ENCODE measurements at regions not wholly inside any gene's neighbourhood (a gene's known extent, or its start where the extent isn't known, plus 50 kb on each side); places are given as distances from the start of the nearest gene placed in this dataset.

DNA sequence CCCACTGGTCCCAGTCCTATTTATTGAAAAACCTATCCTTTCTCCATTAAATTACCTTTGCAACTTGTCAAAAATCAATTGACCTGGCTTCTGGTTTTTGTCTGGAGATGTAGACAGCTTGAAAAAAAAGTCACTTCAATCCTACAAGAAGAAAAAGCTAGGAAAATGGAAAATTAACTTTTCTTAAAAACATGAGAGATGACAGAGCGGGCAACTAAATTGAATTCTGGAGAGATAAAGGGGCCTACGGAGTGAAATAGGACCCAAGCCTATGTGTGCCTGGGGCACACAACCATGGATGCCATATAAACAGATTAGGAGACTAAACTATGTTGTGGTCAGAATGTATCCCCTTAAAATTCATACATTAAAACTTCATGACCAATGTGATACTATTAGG is 363.3 kb upstream of the SLCO3A1 start:
- H3K36me3 ChIP-seq (replicated peaks in 1 of 2; ENCODE audit: insufficient read depth in 1 of 2, low read depth in 2 of 2) = no peaks in the 10 kb centered on the region
- DNase-seq (no peak), ATAC-seq (no peak)
- TF ChIP-seq POLR2A (IDR thresholded peaks at IDR 0.05) = no peak
- TF ChIP-seq, protein P1, sequence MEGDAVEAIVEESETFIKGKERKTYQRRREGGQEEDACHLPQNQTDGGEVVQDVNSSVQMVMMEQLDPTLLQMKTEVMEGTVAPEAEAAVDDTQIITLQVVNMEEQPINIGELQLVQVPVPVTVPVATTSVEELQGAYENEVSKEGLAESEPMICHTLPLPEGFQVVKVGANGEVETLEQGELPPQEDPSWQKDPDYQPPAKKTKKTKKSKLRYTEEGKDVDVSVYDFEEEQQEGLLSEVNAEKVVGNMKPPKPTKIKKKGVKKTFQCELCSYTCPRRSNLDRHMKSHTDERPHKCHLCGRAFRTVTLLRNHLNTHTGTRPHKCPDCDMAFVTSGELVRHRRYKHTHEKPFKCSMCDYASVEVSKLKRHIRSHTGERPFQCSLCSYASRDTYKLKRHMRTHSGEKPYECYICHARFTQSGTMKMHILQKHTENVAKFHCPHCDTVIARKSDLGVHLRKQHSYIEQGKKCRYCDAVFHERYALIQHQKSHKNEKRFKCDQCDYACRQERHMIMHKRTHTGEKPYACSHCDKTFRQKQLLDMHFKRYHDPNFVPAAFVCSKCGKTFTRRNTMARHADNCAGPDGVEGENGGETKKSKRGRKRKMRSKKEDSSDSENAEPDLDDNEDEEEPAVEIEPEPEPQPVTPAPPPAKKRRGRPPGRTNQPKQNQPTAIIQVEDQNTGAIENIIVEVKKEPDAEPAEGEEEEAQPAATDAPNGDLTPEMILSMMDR (IDR thresholded peaks at IDR 0.05) = no peak
- no peak overlapping the region for H3K27ac ChIP-seq
- no peak overlapping the region for H3K4me3 ChIP-seq
- intact Hi-C loops (cut with DNase I) = no loop called here
- H3K4me1 ChIP-seq = no peaks in the 10 kb centered on the region
- H3K27me3 ChIP-seq = no peaks in the 10 kb centered on the region
- H3K9me3 ChIP-seq = no peaks in the 10 kb centered on the region
- 80 to 92% methylated on average over 2 of the region's 2 CpGs for WGBS, 2 donors

DNA sequence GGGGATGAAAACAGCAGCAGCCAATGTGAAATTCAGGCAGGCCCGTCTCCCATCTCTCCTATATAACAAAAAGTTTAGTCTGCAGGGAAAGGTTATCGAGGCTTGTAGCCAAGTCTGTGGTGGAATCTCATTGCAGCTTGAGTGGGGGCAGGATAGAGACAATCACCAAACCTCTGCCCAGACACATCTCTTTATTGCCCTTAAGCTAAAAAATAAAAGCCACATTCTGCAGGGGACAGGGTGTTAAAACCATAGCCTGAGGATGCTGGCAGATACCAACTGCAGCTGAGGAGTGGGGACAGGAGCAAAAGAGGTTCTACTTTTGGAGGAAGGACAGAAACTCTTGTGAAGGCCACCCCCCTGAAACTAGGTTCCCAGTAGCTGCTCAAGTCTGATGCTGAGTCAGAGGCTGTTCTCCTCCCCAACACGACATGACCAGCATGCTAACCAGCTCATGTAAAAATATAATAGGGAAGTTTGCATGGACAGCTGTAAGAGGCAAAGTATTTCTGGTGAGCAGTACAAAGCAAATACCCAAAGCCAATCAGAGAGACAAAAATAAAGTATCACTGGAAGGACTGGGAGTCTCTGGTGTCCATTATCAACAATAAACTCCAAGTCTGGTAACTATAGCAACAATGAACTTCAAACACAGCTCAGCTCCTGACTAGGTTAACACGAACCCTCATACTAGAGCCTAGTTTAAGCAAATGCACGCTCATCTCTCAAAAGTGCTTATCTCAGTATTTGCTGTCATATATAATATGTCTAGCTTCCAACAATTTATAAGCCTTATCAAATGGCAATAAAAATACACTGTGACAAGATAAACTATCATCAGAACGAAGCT is 362.2 kb upstream of the SLCO3A1 start:
- no peaks in the 10 kb centered on the region for H3K9me3 ChIP-seq
- no peaks in the 10 kb centered on the region for H3K27me3 ChIP-seq
- no peak overlapping the region for H3K4me3 ChIP-seq
- no peak for DNase-seq
- 58% methylated on average over 6 of the region's 6 CpGs for WGBS, 2 donors
- H3K27ac ChIP-seq = no peak overlapping the region
- H3K36me3 ChIP-seq (replicated peaks in 1 of 2; ENCODE audit: insufficient read depth in 1 of 2, low read depth in 2 of 2) = no peaks in the 10 kb centered on the region
- intact Hi-C loops (cut with DNase I) = no loop called here
- no peaks in the 10 kb centered on the region for H3K4me1 ChIP-seq
- ATAC-seq = no peak
- TF ChIP-seq, protein P1 (IDR thresholded peaks at IDR 0.05) = no peak
- TF ChIP-seq POLR2A (IDR thresholded peaks at IDR 0.05) = no peak

DNA sequence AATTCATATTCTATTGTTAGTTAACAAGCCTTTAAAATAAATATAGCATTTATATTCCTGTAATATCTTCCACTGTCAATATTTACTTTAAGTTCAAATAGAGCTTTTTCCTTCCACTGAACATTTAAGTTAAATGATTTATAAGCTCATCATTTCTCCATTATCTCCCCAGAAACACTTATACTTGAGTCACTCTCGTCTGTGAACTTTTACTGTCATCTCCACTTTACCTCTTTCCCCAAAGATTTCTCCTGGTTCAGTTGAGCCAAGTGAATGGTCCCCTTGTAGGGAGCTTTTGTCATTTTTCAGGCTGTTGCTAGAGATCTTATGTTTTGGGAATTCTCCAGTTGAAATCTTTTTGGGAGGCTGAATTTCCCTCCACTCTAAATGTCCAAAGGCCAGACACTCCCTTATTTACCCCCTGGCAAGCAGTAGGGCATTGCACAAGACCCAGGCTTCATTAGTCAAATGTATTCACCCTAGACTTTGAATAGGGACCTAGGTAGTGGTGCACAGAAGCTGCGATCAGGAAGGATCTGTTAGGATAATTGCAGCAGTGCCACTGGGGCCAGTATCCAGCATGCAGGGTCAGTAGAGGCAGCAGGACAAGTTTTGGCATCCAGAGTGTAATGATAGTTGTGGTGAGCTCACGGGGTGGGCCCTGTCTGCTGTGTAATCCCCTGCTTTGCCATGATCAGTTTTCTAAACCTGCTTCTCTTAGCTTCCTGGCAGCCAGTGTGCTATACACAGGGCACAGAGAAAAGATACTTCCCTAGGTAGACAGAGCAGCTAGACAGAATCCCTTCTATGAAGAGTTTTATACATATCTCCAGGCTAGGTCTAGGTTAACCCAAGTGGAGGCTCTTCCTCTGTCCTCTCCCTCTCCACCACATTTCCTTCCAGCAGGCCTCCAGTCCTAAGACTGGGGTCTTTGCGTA is 356.5 kb upstream of the SLCO3A1 start:
- H3K9me3 ChIP-seq = no peaks in the 10 kb centered on the region
- DNase-seq (peak in 2 of 4 donors; percentile 15 to 27), ATAC-seq (no peak)
- H3K36me3 ChIP-seq (replicated peaks in 1 of 2; ENCODE audit: insufficient read depth in 1 of 2, low read depth in 2 of 2) = no peaks in the 10 kb centered on the region
- no peak overlapping the region for H3K4me3 ChIP-seq
- no peaks in the 10 kb centered on the region for H3K4me1 ChIP-seq
- no peak overlapping the region for H3K27ac ChIP-seq
- 68 to 84% methylated on average over 4 of the region's 4 CpGs for WGBS, 2 donors
- TF ChIP-seq, protein P1 (IDR thresholded peaks at IDR 0.05) = no peak
- no peak for TF ChIP-seq POLR2A (IDR thresholded peaks at IDR 0.05)
- intact Hi-C loops (cut with DNase I) = no loop called here
- H3K27me3 ChIP-seq = no peaks in the 10 kb centered on the region

DNA sequence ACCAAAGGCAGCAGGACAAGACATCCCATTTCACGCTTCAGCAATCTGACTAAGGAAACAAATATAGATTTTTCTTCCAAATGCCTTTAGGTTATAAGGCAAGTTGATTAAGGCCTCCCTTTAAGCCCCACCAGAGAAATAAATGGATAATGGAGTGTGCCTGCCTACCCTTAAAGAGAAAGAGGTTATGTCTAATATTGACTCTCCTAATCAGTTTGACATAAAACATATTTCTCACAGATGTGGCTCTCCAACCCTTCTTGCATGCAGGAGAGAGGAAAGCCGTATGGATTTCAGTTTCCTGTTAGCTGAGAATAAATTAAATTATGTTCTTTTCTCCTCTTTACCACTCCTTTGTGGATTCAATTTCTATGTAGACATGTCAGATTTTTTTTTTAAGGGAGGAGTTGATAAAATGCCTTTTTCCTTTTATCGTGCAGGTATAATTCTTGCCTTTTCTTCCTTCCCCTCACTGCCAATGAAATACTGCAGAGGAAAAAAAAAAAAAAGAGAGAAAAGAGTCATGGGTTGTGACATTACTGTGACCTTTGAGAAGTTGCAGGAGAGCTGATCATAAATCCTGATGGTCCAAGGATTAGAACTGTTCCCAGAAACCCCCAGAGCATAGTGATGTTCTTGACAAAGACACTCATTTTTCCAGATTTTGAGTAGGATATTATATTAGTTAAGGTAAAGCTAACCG is 355.3 kb upstream of the SLCO3A1 start:
- H3K27me3 ChIP-seq = no peaks in the 10 kb centered on the region
- H3K9me3 ChIP-seq = no peaks in the 10 kb centered on the region
- WGBS, 2 donors = 68 to 77% methylated on average over 4 of the region's 4 CpGs
- no peaks in the 10 kb centered on the region for H3K4me1 ChIP-seq
- intact Hi-C loops (cut with DNase I) = no loop called here
- no peak overlapping the region for H3K4me3 ChIP-seq
- no peak for ATAC-seq
- no peak for DNase-seq
- no peaks in the 10 kb centered on the region for H3K36me3 ChIP-seq (replicated peaks in 1 of 2; ENCODE audit: insufficient read depth in 1 of 2, low read depth in 2 of 2)
- no peak overlapping the region for H3K27ac ChIP-seq
- no peak for TF ChIP-seq POLR2A (IDR thresholded peaks at IDR 0.05)
- TF ChIP-seq, protein P1 (IDR thresholded peaks at IDR 0.05) = no peak

Measured in body of pancreas (tissue), 4 donors.